K562 (cell line): ENCODE measurements at regions not wholly inside any gene's neighbourhood (a gene's known extent, or its start where the extent isn't known, plus 50 kb on each side); places are given as distances from the start of the nearest gene placed in this dataset.

Experiments
- ATAC-seq: fragments of 200-7000 bp; cut with Tn5 transposase; 3 replicates; pipeline ENCODE4 v1.9.1; 2020; ENCODE audit warnings: moderate library complexity
- BruUV-seq: library from RNA; stranded (reverse); fragments of 400-500 nt; replicated peaks from 2 replicates; lab custom pipeline; 2021; lab: Mats Ljungman, UMichigan
- CTCF ChIA-PET: fragments of 300-600 bp; formaldehyde crosslinking; extraction: SDS; loops from one replicate; lab custom pipeline; 2021; ENCODE audit warnings: low intra/inter-chr PET ratio; lab: Yijun Ruan, JAX
- POLR2A ChIA-PET: fragments of 300-600, 350-650 bp; sonication (Branson Sonifier 250); formaldehyde crosslinking; extraction: SDS; loops from one replicate; lab custom pipeline; 2021; ENCODE audit warnings: antibody characterized with exemption, inconsistent platforms; lab: Yijun Ruan, JAX
- DNase-seq, 4 experiments: peaks; one replicate each; pipeline versions ENCODE4 v3.0.0 to v3.0.0-alpha.2; 2011 to 2018; ENCODE audit warnings: low spot score in 3 of 4, mixed read lengths in 3 of 4; ENCODE audit errors: extremely low read depth in 1 of 4
- FAIRE-seq: peaks from 2 replicates; lab custom pipeline; 2011; peaks lifted over from hg19 to GRCh38; lab: Jason Lieb, UNC
- H2AFZ ChIP-seq: 2 replicates; pipeline ENCODE4 v1.6.0; 2011; ENCODE audit warnings: low read depth, low read length, control low read depth, inconsistent platforms
- H3K27ac ChIP-seq: fragments of 200-600 bp; 3 replicates; pipeline ENCODE4 v1.8.0; 2011; ENCODE audit warnings: low read depth, mild to moderate bottlenecking, control low read depth, inconsistent platforms, low read length, moderate library complexity, mixed read lengths; ENCODE audit errors: extremely low read depth
- H3K27me3 ChIP-seq, 2 experiments: fragments of 300-600 bp in 1 of 2; 2 replicates in 1 of 2; 3 replicates in 1 of 2; pipeline versions ENCODE4 v1.6.0 to v1.8.0; 2011; ENCODE audit warnings: inconsistent platforms in 2 of 2, low read length in 2 of 2, mild to moderate bottlenecking in 1 of 2, mixed read lengths in 1 of 2, moderate library complexity in 1 of 2; ENCODE audit not compliant: control insufficient read depth in 2 of 2, insufficient read depth in 2 of 2
- H3K36me3 ChIP-seq: fragments of 300-600 bp; 3 replicates; pipeline ENCODE4 v1.8.0; 2011; ENCODE audit warnings: mild to moderate bottlenecking, low read length, inconsistent platforms; ENCODE audit not compliant: control insufficient read depth, insufficient read depth
- H3K4me1 ChIP-seq, 2 experiments: fragments of 200-600 bp in 1 of 2; replicated peaks in 1 of 2; 2 replicates in 1 of 2; 3 replicates in 1 of 2; pipeline versions ENCODE4 v1.5.1 to v1.8.0; 2011; ENCODE audit warnings: inconsistent platforms in 2 of 2, low read length in 2 of 2, mild to moderate bottlenecking in 1 of 2, mixed read lengths in 1 of 2, moderate library complexity in 1 of 2; ENCODE audit not compliant: control insufficient read depth in 2 of 2, insufficient read depth in 2 of 2
- H3K4me2 ChIP-seq: 2 replicates; pipeline ENCODE4 v1.6.1; 2011; ENCODE audit warnings: low read length, control low read depth, inconsistent platforms, mixed read lengths; ENCODE audit not compliant: insufficient read depth
- H3K4me3 ChIP-seq: fragments of 200-600 bp; sonication (generic), shearing (Covaris generic); 2 replicates; pipeline ENCODE4 v1.5.1; 2016; ENCODE audit warnings: control low read depth, inconsistent platforms
- H3K79me2 ChIP-seq: fragments of 200-600 bp; 3 replicates; pipeline ENCODE4 v1.8.0; 2011; ENCODE audit warnings: low read length, inconsistent platforms; ENCODE audit not compliant: control insufficient read depth, insufficient read depth
- H3K9ac ChIP-seq, 2 experiments: 2 replicates each; pipeline versions ENCODE4 v1.6.0 to v1.6.1; 2011; ENCODE audit warnings: low read depth in 2 of 2, low read length in 2 of 2, control low read depth in 1 of 2, inconsistent platforms in 1 of 2, mild to moderate bottlenecking in 1 of 2, mixed read lengths in 1 of 2; ENCODE audit not compliant: insufficient read depth in 1 of 2
- H3K9me1 ChIP-seq: one replicate; pipeline ENCODE4 v1.6.0; 2011; ENCODE audit warnings: inconsistent platforms, mild to moderate bottlenecking, low read length, moderate library complexity; ENCODE audit not compliant: control insufficient read depth, insufficient read depth
- H3K9me3 ChIP-seq: replicated peaks from 2 replicates; pipeline ENCODE4 v1.5.1; 2011; ENCODE audit warnings: low read depth, low read length, inconsistent platforms; ENCODE audit not compliant: control insufficient read depth, insufficient read depth
- H4K20me1 ChIP-seq: replicated peaks from 2 replicates; pipeline ENCODE4 v1.6.1; 2011; ENCODE audit warnings: low read length, inconsistent platforms, mixed read lengths; ENCODE audit not compliant: control insufficient read depth, insufficient read depth
- STAT5B ChIP-seq: fragments of 250-450 bp; sonication (Bioruptor Pico); IDR thresholded peaks from 2 replicates; pipeline ENCODE4 v1.8.0; 2021; ENCODE audit warnings: mild to moderate bottlenecking, inconsistent platforms
- ZNF444 ChIP-seq: fragments of 250-450 bp; sonication (Bioruptor Pico); IDR thresholded peaks from 2 replicates; pipeline ENCODE4 v1.4.0; 2020; ENCODE audit warnings: mild to moderate bottlenecking, moderate library complexity
- in situ Hi-C: fragments of 300-500 bp; cut with MboI; formaldehyde crosslinking; loops from 4 replicates; pipeline ENCODE4 v1.15.0; 2018; ENCODE audit warnings: inconsistent platforms, mixed read lengths
- intact Hi-C: fragments of 100-400 bp; cut with micrococcal nuclease; formaldehyde crosslinking; loops from 2 replicates; pipeline ENCODE4 v1.14.2; 2022
- TF ChIP-seq, protein P1 (sequence below): fragments of 450-650 bp; IDR thresholded peaks from 2 replicates; pipeline ENCODE4 v1.6.1; 2016; ENCODE audit warnings: low read depth

GRCh38 chr6:132009175-132009574 is 58.0 kb upstream of the CCN2 start:
- no peaks in the 10 kb centered on the region for H4K20me1 ChIP-seq
- no peak overlapping the region for H3K27ac ChIP-seq
- no peaks in the 10 kb centered on the region for H3K9me3 ChIP-seq
- no peak overlapping the region for H2AFZ ChIP-seq
- H3K9ac ChIP-seq = no peak overlapping the region
- ATAC-seq (no peak), DNase-seq (no peak), FAIRE-seq (no peak)
- ChIA-PET POLR2A (no interaction called here), CTCF (no interaction called here)
- no peaks in the 10 kb centered on the region for H3K4me1 ChIP-seq
- no peaks in the 10 kb centered on the region for H3K9me1 ChIP-seq
- H3K27me3 ChIP-seq = no peaks in the 10 kb centered on the region
- intact Hi-C loops (no loop called here), in situ Hi-C loops (no loop called here)
- H3K79me2 ChIP-seq = no peaks in the 10 kb centered on the region
- TF ChIP-seq ZNF444 (CRISPR knock-in tag) = no peak
- TF ChIP-seq, protein P1, sequence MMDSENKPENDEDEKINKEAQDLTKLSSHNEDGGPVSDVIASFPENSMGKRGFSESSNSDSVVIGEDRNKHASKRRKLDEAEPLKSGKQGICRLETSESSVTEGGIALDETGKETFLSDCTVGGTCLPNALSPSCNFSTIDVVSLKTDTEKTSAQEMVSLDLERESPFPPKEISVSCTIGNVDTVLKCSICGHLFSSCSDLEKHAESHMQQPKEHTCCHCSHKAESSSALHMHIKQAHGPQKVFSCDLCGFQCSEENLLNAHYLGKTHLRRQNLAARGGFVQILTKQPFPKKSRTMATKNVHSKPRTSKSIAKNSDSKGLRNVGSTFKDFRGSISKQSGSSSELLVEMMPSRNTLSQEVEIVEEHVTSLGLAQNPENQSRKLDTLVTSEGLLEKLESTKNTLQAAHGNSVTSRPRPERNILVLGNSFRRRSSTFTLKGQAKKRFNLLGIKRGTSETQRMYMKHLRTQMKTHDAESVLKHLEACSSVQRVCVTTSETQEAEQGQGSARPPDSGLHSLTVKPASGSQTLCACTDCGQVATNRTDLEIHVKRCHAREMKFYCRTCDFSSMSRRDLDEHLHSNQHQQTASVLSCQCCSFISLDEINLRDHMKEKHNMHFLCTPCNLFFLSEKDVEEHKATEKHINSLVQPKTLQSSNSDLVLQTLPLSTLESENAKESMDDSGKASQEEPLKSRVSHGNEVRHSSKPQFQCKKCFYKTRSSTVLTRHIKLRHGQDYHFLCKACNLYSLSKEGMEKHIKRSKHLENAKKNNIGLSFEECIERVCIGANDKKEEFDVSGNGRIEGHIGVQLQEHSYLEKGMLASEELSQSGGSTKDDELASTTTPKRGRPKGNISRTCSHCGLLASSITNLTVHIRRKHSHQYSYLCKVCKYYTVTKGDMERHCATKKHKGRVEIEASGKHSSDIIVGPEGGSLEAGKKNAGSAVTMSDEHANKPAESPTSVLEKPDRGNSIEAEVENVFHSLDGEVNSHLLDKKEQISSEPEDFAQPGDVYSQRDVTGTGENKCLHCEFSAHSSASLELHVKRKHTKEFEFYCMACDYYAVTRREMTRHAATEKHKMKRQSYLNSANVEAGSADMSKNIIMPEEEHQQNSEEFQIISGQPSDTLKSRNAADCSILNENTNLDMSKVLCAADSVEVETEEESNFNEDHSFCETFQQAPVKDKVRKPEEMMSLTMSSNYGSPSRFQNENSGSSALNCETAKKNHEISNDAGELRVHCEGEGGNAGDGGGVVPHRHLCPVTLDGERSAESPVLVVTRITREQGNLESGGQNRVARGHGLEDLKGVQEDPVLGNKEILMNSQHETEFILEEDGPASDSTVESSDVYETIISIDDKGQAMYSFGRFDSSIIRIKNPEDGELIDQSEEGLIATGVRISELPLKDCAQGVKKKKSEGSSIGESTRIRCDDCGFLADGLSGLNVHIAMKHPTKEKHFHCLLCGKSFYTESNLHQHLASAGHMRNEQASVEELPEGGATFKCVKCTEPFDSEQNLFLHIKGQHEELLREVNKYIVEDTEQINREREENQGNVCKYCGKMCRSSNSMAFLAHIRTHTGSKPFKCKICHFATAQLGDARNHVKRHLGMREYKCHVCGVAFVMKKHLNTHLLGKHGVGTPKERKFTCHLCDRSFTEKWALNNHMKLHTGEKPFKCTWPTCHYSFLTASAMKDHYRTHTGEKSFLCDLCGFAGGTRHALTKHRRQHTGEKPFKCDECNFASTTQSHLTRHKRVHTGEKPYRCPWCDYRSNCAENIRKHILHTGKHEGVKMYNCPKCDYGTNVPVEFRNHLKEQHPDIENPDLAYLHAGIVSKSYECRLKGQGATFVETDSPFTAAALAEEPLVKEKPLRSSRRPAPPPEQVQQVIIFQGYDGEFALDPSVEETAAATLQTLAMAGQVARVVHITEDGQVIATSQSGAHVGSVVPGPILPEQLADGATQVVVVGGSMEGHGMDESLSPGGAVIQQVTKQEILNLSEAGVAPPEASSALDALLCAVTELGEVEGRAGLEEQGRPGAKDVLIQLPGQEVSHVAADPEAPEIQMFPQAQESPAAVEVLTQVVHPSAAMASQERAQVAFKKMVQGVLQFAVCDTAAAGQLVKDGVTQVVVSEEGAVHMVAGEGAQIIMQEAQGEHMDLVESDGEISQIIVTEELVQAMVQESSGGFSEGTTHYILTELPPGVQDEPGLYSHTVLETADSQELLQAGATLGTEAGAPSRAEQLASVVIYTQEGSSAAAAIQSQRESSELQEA = no peak
- no peak for TF ChIP-seq STAT5B (CRISPR knock-in tag)
- H3K4me3 ChIP-seq = no peak overlapping the region
- no peaks in the 10 kb centered on the region for H3K36me3 ChIP-seq
- H3K4me2 ChIP-seq = no peak overlapping the region
- BruUV-seq = no TSS peak
